Right kidney (tissue), 1 donor: ENCODE measurements at regions not wholly inside any gene's neighbourhood (a gene's known extent, or its start where the extent isn't known, plus 50 kb on each side); places are given as distances from the start of the nearest gene placed in this dataset.
"Not testable (repeated sequence)": the region's sequence is repeated elsewhere in the genome, so short reads cannot be mapped to it uniquely, and the experiment has no call there.

Source experiments
- DNase-seq: peaks from one replicate; pipeline ENCODE4 v3.0.0-alpha.2; 2016

DNA sequence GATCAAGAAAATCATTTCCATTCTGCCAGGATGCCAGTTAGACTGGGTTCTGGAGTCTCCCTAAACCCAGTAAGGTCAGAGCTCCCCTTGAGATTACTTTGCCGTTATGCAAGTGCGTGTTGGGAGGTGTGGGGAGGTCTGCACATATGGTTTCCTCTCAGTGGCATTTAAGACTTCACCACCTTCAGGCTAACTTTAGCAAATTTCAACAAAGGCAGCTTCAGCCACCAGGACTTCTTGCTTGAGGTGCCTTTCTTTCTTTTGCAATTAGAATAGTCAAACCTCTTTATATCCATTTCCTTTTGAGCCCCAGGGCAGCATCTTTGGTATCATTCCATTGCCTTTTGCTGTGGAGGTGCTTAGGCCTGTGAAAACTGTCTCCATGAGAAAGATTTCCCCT, 117.2 kb upstream of the CCND2 start:
- DNase-seq = no peak

- DNase-seq = no peak
Observed at GRCh38 chr12:4154672-4155225, 118.8 kb upstream of the CCND2 start.

DNA sequence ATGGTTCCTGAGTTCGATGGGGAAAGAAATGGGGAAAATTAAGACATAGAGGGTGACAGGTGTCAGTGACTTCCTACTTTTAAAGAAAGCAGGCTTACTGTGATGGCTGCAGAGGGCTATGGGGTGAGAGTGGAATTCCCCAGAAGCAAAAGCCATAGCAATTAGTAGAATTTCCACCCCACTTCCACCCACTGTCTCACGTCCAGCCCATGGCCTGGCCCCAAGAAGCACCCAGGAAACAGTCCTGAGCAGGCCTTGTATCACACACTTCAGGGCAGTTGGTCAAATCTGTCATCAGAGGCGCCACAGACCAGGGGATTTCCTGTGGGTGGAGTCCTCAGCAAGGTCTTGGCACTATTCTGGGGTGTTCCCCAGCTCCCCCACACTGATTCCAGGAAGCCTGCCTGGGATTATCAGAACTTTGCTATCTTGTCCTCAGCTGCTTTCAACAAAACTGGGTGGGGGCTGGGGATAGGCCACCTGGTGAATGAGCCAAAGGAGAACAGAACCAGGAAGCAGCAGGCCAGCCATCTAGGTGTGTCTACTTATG, 120.1 kb upstream of the CCND2 start:
- DNase-seq = no peak

GRCh38 chr12:4152145-4152795, 121.3 kb upstream of the CCND2 start:
- DNase-seq = no peak

DNA sequence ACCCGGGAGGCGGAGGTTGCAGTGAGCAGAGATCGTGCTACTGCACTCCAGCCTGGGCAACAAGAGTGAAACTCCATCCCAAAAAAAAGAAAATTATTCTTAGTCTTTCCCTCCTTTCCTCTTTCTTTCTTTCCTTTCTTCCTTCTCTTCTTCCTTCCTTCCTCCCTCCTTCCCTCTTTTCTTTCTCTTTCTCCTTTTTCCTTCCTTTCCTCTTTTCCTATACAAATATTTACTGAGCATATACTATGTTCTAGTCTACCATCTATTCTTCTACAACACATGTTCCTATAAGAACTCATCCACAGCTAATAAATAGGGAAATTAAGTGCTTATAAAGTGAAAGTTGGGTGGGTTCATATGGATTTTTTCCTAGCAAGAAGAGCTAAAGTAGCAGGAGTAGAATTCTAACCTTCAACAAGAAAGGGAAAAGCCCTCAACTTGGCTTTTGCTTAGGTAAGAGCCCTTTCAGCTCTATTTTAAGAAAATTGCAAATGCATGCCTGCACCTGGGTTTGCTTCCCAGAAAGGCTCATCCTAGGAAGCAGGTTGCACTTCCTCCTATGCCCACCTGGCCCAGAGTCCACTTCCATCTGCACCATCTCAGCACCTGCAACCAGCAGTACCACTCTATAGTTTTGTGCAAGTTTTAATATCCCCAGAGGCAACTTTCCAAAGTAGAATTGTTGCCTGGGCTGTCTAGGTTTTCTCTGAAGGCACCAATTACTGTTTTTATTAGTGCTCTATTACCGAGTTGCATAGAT, 122.0 kb upstream of the CCND2 start:
- no peak for DNase-seq

DNA sequence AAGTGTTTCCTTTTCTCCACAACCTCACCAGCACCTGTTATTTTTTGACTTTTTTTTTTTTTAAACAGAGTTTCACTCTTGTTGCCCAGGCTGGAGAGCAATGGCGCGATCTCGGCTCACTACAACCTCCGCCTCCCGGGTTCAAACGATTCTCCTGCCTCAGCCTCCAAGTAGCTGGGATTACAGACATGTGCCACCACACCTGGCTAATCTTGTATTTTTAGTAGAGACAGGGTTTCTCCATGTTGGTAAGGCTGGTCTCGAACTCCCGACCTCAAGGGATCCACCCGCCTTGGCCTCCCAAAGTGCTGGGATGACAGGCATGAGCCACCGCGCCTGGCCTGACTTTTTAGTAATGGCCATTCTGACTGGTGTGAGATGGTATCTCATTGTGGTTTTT, 123.2 kb upstream of the CCND2 start:
- not testable (repeated sequence) for DNase-seq

DNA sequence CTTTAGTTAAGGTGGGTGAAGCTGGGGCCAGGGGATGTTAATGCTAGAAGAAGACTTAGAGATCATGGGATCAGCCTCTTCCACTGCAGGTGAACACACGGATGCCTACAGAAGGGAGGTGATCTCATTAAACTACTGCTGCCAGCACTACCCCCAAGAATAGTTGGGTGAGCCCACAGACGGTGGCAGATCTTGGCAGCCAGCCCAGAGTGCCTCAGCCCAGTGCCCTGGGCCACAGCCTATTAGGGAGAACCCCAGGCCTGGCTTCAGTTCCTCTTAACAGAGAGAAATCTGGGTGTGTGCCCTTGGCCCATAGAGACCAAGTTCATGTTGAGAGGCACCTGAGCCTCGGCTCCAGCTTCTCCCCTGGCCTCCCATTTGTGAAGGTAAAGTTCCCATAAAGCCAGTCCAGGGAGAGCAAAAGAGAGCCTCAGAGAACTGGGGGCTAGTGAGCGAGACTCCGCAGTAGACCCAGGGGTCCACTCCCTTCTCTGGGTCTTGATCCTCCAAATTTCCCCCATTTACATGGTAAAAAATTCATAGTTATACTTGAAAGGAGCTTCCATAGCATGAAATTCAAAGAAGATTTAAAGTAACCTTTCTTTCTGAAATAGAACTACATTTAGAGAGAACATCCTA, 125.0 kb upstream of the CCND2 start:
- no peak for DNase-seq

GRCh38 chr12:4147031-4147481, 126.5 kb upstream of the CCND2 start:
- DNase-seq = no peak

DNA sequence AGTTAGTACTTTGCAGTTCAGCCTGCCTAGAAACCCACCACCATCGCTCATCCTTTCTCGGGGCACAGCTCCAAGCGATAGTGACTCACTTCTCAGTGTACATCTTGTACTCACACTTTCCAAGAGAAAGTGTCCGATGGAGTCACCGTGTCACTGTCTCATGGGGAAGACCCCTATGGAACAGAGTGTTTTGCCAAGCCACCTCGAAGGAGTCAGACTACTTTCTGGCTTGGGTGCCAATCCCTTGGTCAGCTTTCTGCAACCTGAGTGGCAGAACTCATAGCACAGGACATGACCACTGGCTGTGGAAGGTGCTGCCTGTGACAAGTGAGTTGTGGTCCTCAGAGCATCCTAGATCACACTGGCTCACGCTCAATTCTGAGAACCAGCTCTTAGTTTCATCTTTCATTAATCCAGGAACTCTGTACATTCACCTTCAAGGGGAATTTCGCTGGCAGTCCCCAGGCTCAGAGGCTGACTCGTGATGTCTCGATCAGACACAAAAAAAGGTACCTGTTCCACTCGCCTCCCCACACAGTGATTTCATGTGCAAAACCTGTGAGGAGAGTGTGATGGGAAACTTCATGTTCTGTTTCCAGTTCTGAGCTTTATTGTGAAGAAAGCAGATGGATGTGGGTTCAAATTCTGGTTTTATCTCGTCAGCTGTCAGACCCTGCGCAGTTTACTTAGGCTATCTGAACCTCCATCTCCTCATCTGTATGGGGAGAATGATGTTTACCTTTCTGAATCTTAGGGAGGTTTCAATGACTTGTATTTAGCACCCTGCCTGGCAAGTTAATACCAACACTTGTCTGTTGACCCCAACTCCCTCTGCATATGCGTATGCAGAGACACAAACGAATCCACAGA, 127.3 kb upstream of the CCND2 start:
- DNase-seq = no peak

DNA sequence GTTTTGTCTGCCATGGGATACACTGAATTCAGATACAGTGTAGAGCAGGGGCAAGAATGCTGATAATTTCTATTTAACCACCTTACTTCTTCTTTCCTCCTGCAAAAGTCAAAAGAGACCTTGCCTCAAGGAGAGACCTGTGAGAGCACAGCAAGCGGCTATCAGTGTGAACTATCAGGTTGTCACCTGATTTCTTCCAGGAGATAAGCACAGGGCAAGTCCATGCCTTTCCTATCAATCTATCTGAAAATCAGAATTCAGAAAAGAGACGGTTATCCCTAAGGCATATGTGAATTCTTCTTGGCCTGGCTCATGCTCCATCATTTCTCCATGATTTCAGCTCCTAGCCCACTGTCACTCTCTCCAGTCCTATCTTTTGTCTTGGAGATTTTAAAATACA, 128.9 kb upstream of the CCND2 start:
- DNase-seq = no peak

DNA sequence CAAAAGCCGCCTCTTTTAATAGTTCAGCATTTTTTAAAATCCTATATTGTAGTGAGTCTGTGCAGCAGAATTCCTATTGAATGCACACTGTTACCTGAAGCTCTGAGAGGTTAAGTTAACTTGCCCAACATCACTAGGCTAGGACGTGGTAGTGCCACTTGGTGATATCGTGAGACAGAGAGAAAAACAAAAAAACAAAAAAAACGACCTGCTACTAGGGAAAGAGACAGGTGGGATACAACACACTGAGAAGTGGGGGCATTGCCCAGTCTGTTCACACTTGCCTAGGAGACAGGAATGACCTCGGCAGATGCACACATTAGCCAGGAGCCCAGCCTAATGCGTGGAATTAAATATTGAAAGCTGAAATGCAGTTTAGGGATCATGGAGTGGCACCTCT, 129.7 kb upstream of the CCND2 start:
- no peak for DNase-seq

DNA sequence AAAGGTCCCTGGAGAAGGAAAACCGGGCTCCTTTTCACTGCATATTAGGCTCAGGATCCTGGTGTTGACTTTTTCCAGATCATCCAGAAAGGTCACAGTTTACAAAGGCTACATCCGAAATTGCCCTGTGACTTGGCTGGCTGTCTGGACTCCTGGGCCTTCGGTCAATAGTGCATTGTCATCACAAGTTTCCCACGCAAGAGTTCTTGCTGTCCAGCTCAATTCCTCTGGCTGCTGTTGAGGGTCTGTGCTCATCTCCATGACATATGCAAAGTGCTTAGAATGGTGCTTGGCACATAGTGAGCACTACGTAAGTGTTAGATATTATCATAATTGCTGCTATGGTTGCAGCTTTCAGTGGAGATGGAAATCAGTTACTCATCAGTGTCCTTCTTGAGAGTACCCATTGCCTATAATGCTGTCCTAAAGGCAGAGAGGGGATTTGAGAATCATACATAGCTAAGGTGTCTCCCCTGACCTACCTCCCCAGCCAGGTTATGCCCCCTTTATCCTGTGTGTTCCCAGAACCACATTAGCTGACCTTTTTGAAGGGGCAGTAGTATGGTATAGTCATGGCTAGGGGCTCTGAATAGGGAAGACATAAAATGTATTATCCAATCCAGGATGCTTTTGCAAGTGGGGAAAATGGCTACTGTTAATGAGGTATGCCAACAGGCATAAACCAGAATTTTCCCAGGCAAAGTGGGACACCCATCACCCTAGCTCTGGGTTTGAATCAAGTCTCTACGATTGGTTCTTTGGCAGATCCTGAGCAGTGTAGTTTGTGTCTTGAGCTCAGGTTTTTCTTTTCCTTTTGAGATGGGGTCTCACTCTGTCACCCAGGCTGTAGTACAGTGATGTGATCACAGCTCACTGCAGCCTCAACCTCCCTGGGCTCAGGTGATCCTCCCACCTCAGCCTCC, 132.0 kb upstream of the CCND2 start:
- no peak for DNase-seq

DNA sequence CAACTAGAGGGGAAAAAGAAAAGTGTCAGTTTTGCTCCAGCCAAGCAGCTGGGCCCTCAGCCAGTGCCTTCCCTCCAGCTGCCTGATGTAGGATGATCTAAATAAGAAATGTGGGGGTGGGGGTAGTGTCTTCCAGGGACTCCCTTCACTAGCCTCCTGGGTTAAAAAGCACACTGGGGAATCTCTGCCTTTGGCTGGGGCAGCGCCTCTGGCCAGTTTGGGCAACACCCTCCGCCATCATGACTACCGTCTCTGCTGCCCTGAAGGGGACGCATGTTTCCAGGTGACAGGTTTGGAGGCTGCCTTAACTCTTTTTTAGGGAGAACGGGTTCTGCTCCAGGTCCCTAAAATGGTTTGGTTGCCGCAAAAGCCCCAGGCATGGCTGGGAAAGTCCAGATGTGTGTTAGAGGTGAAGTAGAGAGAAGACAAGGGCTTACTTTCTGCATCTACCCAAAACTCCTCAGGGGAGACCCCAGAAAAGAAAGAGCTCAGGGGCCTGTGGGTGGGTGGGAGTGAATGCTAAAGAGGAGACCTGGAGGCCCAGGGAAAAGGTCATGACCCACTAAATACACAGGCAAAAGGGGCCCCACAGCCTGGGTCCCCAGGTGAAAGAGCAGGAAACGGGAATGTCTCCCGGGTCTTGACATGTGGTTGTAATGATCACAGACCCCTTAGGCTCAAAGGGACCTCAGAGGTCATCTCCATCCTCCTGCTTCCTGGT, 132.8 kb upstream of the CCND2 start:
- no peak for DNase-seq

DNA sequence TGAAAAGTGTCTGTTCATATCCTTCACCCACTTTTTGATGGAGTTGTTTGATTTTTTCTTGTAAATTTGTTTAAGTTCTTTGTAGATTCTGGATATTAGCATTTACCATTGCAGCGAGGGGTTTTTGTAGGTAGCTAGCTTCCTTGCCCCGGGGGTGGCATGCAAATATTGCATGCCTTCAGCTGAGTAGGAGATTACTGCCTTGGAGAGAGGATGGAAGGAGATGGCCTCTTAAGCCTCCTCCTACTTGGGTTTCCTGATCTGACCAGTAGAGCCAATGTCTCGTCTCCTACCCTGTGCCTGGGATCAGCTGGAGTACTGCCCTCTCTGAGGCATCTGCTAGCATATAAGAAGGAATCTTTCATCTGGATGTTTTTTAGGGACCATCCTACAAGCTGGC, 134.4 kb upstream of the CCND2 start:
- DNase-seq = no peak

DNA sequence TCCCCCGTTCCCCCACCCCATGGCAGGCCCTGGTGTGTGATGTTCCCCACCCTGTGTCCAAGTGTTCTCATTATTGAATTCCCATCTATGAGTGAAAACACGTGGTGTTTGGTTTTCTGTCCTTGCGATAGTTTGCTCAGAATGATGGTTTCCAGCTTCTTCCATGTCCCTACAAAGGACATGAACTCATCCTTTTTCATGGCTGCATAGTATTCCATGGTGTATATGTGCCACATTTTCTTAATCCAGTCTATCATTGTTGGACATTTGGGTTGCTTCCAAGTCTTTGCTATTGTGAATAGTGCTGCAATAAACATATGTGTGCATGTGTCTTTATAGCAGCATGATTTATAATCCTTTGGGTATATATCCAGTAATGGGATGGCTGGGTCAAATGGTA, 135.0 kb upstream of the CCND2 start:
- DNase-seq = not testable (repeated sequence)

DNA sequence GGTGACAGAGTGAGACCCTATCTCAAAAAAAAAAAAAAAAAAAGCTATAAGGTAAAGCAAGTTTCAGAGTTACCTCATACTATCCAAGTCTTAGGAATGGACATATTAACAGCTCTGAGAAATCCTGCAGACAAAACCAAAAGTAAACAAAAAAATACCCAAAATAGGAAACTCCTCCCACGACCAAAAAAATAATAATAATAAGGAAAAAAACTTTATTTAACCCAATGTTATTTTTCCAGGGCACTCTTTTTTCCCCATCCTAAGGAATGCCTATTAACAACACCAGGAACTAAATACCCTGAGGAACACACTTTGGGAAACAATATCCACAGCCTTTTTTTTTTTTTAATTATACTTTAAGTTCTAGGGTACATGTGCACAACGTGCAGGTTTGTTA, 135.5 kb upstream of the CCND2 start:
- no peak for DNase-seq

GRCh38 chr12:4137441-4137840, 136.1 kb upstream of the CCND2 start:
- DNase-seq = no peak

- DNase-seq = no peak
Observed at GRCh38 chr12:4137015-4137414, 136.5 kb upstream of the CCND2 start.

GRCh38 chr12:4135919-4136605, 137.5 kb upstream of the CCND2 start:
- DNase-seq = peak; percentile 58
